ENCODE measurements at regions not wholly inside any gene's neighbourhood (a gene's known extent, or its start where the extent isn't known, plus 50 kb on each side); places are given as distances from the start of the nearest gene placed in this dataset.

DNA sequence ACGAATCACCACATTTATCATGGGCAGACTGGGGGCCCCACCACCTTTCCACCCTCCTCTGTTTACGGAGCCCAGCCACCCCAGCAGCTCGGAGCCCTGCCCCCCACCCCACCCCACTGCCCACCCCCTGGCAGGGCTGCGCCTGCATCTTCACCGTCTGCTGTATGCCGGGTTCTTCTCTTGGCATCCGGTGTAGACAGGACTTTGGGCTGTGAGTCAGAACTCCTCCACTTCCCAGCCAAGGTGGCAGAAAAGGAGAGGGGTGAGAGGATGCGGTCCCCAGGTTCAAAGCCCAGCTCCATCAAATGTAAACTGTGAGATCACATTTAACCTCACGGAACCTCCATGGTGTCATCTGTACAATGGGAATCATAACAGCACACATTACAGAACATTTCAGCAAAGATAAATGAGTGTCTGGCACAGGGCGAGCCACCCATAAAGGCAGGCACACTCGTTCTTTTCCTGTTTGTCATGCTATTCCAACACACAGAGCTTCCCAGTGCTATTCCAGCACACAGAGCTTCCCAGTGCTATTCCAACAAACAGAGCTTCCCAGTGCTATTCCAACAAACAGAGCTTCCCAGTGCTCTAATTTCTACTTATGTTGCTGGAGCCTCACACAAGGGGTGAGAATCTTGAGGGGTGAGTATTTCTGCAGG, 292.7 kb upstream of the RTL1 start:
- no peaks in the 10 kb centered on the region for H3K9me3 ChIP-seq
- H3K27ac ChIP-seq = no peak overlapping the region
- no peaks in the 10 kb centered on the region for H3K4me1 ChIP-seq
- peak in 1 of 2 donors; percentile 8 for DNase-seq (ENCODE audit: low spot score in 2 of 2)
- H3K27me3 ChIP-seq = no peaks in the 10 kb centered on the region
- H3K36me3 ChIP-seq = no peaks in the 10 kb centered on the region
- TF ChIP-seq, protein P1, sequence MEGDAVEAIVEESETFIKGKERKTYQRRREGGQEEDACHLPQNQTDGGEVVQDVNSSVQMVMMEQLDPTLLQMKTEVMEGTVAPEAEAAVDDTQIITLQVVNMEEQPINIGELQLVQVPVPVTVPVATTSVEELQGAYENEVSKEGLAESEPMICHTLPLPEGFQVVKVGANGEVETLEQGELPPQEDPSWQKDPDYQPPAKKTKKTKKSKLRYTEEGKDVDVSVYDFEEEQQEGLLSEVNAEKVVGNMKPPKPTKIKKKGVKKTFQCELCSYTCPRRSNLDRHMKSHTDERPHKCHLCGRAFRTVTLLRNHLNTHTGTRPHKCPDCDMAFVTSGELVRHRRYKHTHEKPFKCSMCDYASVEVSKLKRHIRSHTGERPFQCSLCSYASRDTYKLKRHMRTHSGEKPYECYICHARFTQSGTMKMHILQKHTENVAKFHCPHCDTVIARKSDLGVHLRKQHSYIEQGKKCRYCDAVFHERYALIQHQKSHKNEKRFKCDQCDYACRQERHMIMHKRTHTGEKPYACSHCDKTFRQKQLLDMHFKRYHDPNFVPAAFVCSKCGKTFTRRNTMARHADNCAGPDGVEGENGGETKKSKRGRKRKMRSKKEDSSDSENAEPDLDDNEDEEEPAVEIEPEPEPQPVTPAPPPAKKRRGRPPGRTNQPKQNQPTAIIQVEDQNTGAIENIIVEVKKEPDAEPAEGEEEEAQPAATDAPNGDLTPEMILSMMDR (IDR thresholded peaks at IDR 0.05) = no peak
- TF ChIP-seq POLR2A (IDR thresholded peaks at IDR 0.05) (no peak), POLR2AphosphoS5 (IDR thresholded peaks at IDR 0.05) (no peak), EP300 (IDR thresholded peaks at IDR 0.05) (no peak)
- 80% methylated on average over 11 of the region's 11 CpGs for WGBS
- H3K4me3 ChIP-seq = no peak overlapping the region

- 77% methylated on average over 5 of the region's 11 CpGs for WGBS
- Histone ChIP-seq H3K9me3 (no peaks in the 10 kb centered on the region), H3K27me3 (no peaks in the 10 kb centered on the region), H3K4me1 (no peaks in the 10 kb centered on the region), H3K4me3 (no peak overlapping the region), H3K27ac (no peak overlapping the region), H3K36me3 (no peaks in the 10 kb centered on the region)
- DNase-seq (ENCODE audit: low spot score in 2 of 2) = peak; percentile 57 to 80
- TF ChIP-seq EP300 (IDR thresholded peaks at IDR 0.05) (no peak), POLR2AphosphoS5 (IDR thresholded peaks at IDR 0.05) (no peak), POLR2A (IDR thresholded peaks at IDR 0.05) (no peak)
- TF ChIP-seq, protein P1 (IDR thresholded peaks at IDR 0.05) = no peak
Measured at GRCh38 chr14:101196795-101197590, 293.5 kb upstream of the RTL1 start.

GRCh38 chr14:101197595-101198397, 294.3 kb upstream of the RTL1 start:
- H3K4me3 ChIP-seq = no peak overlapping the region
- H3K27ac ChIP-seq = no peak overlapping the region
- H3K27me3 ChIP-seq = no peaks in the 10 kb centered on the region
- WGBS = 81% methylated on average over 18 of the region's 18 CpGs
- no peaks in the 10 kb centered on the region for H3K36me3 ChIP-seq
- H3K4me1 ChIP-seq = no peaks in the 10 kb centered on the region
- no peaks in the 10 kb centered on the region for H3K9me3 ChIP-seq
- no peak for TF ChIP-seq POLR2A (IDR thresholded peaks at IDR 0.05)
- no peak for TF ChIP-seq POLR2AphosphoS5 (IDR thresholded peaks at IDR 0.05)
- no peak for TF ChIP-seq EP300 (IDR thresholded peaks at IDR 0.05)
- TF ChIP-seq, protein P1 (IDR thresholded peaks at IDR 0.05) = no peak
- DNase-seq (ENCODE audit: low spot score in 2 of 2) = no peak

GRCh38 chr14:101198398-101199027, 295.0 kb upstream of the RTL1 start:
- H3K27me3 ChIP-seq = no peaks in the 10 kb centered on the region
- H3K4me3 ChIP-seq = no peak overlapping the region
- 83% methylated on average over 4 of the region's 16 CpGs for WGBS
- no peaks in the 10 kb centered on the region for H3K36me3 ChIP-seq
- no peaks in the 10 kb centered on the region for H3K9me3 ChIP-seq
- H3K4me1 ChIP-seq = no peaks in the 10 kb centered on the region
- TF ChIP-seq EP300 (IDR thresholded peaks at IDR 0.05) (no peak), POLR2A (IDR thresholded peaks at IDR 0.05) (no peak), POLR2AphosphoS5 (IDR thresholded peaks at IDR 0.05) (no peak)
- TF ChIP-seq, protein P1 (IDR thresholded peaks at IDR 0.05) = no peak
- H3K27ac ChIP-seq = no peak overlapping the region
- peak in 1 of 2 donors; percentile 44 for DNase-seq (ENCODE audit: low spot score in 2 of 2)

All from suprapubic skin (tissue), 4 donors.